HG03571 (cell line): ENCODE measurements at regions not wholly inside any gene's neighbourhood (a gene's known extent, or its start where the extent isn't known, plus 50 kb on each side); places are given as distances from the start of the nearest gene placed in this dataset.
"Not testable (repeated sequence)": the region's sequence is repeated elsewhere in the genome, so short reads cannot be mapped to it uniquely, and the experiment has no call there.

Experiments
- ATAC-seq: cut with Tn5 transposase; IDR thresholded peaks from one replicate; pipeline ENCODE4 v1.9.1; 2021; ENCODE audit not compliant: unreplicated experiment

GRCh38 chr1:192418552-192419285 lies 101.9 kb downstream of the RGS21 start:
- ATAC-seq = no peak

DNA sequence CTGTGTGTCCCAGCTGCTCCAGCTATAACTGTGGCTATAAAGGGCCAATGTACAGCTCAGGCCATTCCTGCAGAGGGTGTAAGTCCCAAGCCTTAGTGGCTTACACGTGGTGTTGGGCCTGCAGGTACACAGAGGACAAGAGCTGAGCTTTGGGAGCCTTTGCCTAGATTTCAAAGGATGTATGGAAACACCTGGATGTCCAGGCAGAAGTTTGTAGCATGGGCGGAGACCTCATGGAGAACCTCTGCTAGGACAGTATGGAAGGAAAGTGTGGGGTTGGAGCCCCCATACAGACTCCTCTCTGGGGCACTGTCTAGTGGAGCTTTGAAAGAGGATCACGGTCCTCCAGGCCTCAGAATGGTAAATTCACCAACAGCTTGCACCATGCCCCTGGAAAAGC lies 113.9 kb downstream of the RGS21 start:
- no peak for ATAC-seq

DNA sequence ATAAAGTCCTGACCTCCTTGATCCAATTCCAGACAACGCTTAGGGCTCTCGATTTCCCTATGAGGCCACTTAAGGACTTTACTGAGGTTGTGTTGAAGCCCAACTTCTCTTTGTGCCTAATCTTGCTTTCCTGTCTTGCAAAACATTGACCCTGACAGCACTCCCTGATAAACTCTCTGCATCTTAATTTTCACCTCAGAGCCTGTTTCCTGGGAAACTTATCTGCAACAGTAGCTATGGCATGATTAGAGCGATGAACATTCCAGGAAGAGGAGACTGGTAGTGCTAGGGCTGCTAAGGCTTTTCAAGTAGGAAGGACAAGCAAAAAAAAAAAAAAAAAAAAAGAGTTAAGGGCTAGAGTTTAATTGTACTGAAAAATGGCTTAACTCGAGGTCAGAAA lies 118.9 kb downstream of the RGS21 start:
- ATAC-seq = no peak

- ATAC-seq = no peak
Observed at GRCh38 chr1:192436441-192437078, 119.8 kb downstream of the RGS21 start.

DNA sequence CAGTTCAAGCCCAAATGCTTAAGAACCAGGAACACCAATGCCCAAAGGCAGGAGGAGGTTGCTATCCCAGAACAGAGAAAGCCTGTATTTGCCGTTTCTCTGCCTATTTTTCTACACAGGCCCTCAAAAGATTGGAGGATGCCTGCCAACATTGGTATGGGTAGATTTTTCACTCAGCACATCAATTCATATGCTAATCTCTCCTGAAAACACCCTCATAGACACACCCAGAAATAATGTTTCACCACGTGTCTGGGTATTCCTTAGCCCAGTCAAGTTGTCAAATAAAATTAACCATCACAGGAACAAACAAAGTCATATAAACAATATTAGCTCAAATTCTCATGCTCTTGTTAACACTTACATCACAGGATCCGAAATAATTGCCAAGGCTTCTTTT lies 121.9 kb downstream of the RGS21 start:
- ATAC-seq = no peak

DNA sequence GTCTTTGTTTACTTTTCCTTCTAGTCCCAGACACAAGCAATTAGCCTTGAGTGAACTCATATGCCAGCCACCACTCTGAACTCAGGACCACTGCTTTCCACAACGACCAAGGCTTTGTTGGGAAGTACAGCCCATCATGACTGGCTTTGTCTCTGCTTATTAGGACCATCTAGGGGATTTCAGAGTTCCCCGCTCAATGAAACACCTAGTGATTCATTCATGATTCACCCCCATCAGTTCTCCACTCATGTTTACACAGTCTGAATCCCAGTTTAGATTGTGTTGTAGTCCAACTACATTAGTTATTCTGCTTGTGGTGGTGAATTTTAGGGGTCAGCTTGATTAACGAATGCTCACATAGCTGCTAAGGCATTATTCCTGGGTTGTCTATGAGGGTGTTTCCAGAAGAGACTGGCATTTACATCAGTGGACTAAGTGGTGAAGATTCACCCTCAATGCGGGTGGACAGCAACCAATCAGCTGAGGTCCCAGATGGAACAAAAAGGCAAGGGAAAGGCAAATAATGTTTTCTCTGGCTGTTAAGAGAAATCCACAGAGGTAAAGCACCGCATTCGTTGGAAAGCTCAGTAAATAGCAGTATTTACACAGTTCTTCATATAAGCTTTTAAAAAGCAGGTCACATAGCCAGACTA lies 122.7 kb downstream of the RGS21 start:
- ATAC-seq = no peak

GRCh38 chr1:192441492-192441891 lies 124.7 kb downstream of the RGS21 start:
- no peak for ATAC-seq

DNA sequence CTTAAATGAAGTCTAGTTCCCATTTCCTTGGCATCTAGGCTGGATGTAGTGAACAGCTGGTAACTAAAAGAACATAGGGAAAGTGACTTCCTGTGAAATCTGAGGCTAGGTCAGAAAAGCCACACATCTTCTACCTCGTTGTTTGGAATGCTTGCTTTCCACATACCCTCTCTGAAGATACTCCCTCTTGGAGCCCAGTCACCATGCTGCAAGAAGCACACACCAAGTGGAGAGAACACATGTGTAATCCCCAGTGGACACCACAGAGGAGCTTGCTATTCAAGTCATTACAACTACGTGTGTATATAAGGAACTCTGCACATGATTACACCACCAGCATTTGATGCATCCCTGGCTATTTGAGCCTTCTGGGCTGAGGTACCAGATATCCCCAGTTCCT lies 125.9 kb downstream of the RGS21 start:
- ATAC-seq = no peak

- no peak for ATAC-seq
Observed at GRCh38 chr1:192443616-192444015, 126.8 kb downstream of the RGS21 start.

- no peak for ATAC-seq
Observed at GRCh38 chr1:192445241-192445640, 128.4 kb downstream of the RGS21 start.

DNA sequence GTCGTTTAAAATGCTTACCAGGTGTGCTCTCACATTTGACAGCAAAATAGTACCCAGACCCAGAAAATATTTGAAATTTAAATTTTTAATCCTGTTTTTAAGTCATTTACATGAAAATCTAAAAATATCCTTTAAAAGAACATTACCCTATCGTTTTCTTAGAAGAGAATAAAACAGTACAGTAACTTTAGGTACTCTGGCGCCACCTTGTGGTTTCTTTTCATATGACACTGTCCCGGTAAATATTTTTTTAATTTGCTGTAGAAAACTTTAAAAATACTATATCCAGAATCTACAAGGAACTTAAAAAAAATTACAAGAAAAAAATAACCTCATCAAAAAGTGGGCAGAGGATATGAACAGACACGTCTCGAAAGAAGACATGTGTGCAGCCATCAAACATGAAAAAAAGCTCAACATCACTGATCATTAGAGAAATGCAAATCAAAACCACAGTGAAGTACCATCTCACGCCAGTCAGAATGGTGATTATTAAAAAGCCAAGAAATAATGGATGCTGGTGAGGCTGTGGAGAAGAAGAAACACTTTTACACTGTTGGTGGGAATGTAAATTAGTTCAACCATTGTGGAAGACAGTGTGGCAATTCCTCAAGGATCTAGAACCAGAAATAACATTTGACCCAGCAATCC lies 129.2 kb downstream of the RGS21 start:
- peak; percentile 71 for ATAC-seq

GRCh38 chr1:192448026-192448578 lies 127.5 kb upstream of the RGS1 start:
- ATAC-seq = no peak

DNA sequence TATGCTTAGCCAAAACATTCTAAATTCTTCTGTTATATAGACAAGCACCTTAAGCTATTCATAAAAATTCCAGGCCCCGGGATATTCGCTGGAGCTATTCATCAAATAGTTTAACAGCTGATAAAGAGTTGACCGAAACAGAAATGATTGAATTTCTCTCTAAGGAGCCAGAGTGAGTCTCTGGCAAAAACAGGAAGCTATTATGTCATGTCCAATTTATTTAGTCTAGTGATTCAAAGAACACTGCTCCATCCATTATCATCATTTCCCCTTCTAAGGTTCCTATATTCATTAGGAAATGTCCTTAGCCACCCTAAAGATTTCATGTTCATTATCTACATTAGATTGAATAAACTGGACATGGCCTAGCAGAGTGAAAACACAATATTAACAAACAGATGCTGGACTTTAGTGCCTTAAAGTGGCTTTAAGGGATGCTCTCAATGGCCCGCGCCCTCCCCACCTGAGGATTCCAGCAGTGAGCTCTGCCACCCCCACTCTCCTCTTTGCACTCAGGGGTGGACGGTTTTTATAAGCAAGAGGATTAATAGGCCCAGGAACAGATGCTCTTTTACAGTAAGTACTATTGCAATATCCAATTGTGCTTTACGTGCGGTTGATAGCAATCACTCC lies 122.1 kb upstream of the RGS1 start:
- no peak for ATAC-seq

- ATAC-seq = no peak
Observed at GRCh38 chr1:192459467-192459866, 116.1 kb upstream of the RGS1 start.

- no peak for ATAC-seq
Observed at GRCh38 chr1:192461684-192462083, 113.9 kb upstream of the RGS1 start.

DNA sequence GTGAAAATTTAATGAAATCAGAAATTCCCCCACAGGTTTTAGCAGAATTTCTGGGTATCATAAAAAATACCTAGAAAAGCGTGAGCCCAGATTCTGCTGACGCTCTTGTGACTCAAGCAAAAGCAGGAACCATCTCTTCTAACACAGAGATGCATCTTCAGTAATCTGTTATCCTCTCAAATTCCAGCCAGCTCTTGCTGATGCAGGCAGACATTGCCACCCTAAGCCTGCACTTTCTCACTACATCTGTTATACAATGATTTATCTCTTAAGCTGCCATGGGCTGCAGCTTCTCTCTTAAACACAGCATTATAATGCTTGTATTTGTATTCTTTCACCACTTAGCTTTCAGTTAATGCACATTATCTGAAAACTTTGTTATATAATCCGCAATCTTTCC lies 113.0 kb upstream of the RGS1 start:
- no peak for ATAC-seq

DNA sequence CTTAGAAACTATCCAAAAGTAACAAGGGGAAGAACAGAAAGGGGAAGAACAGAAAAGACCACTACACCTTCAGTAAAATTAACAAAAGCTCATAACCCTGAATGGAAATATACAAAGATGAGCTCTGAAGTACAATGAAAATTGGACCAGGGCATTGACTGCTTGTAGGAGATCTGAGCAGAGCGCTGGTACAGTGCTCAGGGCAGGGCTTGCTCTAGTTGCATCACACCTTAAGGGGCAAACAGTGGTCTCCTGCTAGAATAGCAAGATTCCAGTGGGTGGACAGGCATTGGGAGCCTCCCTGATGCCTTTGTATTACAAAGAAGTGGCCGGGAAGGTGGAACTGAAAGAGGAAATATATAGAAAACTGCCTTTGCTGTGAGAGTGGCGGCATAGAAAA lies 111.9 kb upstream of the RGS1 start:
- ATAC-seq = no peak

DNA sequence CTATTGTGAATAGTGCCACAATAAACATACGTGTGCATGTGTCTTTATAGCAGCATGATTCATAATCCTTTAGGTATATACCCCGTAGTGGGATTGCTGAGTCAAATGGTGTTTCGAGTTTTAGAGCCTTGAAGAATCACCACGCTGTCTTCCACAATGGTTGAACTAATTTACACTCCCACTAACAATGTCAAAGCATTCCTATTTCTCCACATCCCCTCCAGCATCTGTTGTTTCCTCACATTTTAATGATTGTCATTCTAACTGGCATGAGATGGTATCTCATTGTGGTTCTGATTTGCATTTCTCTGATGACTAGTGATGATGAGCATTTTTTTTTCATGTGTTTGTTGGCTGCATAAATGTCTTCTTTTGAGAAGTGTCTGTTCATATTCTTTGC lies 110.4 kb upstream of the RGS1 start:
- ATAC-seq = not testable (repeated sequence)

DNA sequence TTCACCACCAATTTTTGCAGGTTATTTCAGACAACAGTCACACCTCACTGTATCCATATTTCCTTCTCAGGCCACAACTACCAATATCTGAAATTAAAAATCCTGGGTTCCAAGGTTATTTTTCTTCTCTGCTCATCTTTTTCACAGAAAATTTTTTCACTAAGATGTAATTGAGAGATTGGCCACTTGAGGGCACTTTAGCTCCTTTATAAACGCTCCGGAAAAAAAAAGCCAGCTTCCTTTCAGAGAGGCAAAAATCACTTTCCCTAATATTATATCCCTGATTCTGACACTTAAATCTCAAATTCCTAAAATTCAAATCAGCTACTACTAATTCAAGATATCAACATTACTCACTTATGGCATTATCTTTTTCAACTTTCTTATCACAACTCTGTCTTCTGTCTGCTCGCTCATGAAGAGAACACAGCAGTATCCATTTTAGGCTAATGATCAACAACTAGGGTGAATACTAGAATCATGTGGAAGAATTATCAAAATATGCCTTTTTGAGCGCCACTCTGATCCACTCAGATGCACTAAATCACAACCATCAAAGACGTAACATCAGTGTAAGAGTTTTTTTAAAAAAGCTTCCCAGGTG lies 101.4 kb upstream of the RGS1 start:
- no peak for ATAC-seq

GRCh38 chr1:192475329-192475728 lies 100.2 kb upstream of the RGS1 start:
- no peak for ATAC-seq

DNA sequence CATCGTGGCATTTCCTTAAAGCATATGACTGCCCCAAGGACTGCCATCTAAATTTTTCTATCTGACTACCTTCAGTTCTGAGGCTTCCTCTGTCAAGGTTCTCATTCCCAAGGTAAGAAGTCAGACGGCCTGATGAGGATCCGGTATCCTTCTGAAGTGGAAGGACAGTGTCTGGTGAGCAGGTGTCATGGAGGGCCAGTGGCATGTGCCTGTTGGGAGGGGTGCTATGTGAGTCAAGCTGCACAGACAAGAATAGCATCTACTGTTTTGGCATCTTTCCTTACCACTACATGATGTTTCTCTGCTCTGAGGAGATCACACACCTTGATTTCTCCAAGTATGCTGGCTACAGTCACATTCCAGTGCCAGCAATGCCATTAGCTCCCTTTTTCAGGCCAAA lies 99.6 kb upstream of the RGS1 start:
- no peak for ATAC-seq
